CD4-positive, alpha-beta T cell (primary cell): ENCODE measurements at regions not wholly inside any gene's neighbourhood (a gene's known extent, or its start where the extent isn't known, plus 50 kb on each side); places are given as distances from the start of the nearest gene placed in this dataset.

Experiments
- ATAC-seq: fragments of 200-7000 bp; cut with Tn5 transposase; one replicate; pipeline ENCODE4 v1.10.0; 2022; ENCODE audit warnings: mild to moderate bottlenecking; ENCODE audit not compliant: poor library complexity
- CTCF ChIA-PET: fragments of 350-600 bp; sonication (Branson Sonifier 250); formaldehyde crosslinking; loops from one replicate; lab custom pipeline; 2021; ENCODE audit warnings: antibody characterized with exemption, inconsistent platforms; lab: Charles Lee
- POLR2A ChIA-PET: fragments of 350-600 bp; sonication (Branson Sonifier 250); formaldehyde crosslinking; loops from one replicate; lab custom pipeline; 2021; ENCODE audit warnings: antibody characterized with exemption, inconsistent platforms; lab: Charles Lee
- DNase-seq, 14 experiments: peaks; one replicate each; pipeline ENCODE4 v3.0.0-alpha.2; 2013 to 2020; ENCODE audit warnings: mixed read lengths in 2 of 14
- H3K27ac ChIP-seq, 2 donors: one replicate each; pipeline versions ENCODE4 v1.5.1 to v1.7.0; 2013; ENCODE audit warnings: low read length in 2 of 2, low read depth in 1 of 2, mild to moderate bottlenecking in 1 of 2
- H3K27me3 ChIP-seq, 2 experiments: 1 replicate in 1 of 2; 2 replicates in 1 of 2; pipeline versions ENCODE4 v1.6.1 to v1.7.0; 2013; ENCODE audit warnings: low read length in 2 of 2, control low read depth in 1 of 2, mild to moderate bottlenecking in 1 of 2, moderate library complexity in 1 of 2; ENCODE audit not compliant: insufficient read depth in 2 of 2, control insufficient read depth in 1 of 2
- H3K36me3 ChIP-seq: one replicate; pipeline ENCODE4 v1.6.1; 2013; ENCODE audit warnings: low read length, control low read depth; ENCODE audit not compliant: insufficient read depth
- H3K4me1 ChIP-seq: one replicate; pipeline ENCODE4 v1.6.1; 2013; ENCODE audit warnings: low read length, control low read depth; ENCODE audit not compliant: insufficient read depth
- H3K4me3 ChIP-seq: one replicate; pipeline ENCODE4 v1.5.1; 2013; ENCODE audit warnings: mild to moderate bottlenecking, low read length, moderate library complexity
- H3K9me3 ChIP-seq, 2 experiments: 1 replicate in 1 of 2; 2 replicates in 1 of 2; pipeline versions ENCODE4 v1.6.1 to v1.7.0; 2013; ENCODE audit warnings: low read length in 2 of 2, mild to moderate bottlenecking in 2 of 2, control low read depth in 1 of 2, moderate library complexity in 1 of 2; ENCODE audit not compliant: control insufficient read depth in 1 of 2, insufficient read depth in 1 of 2
- H3K27ac Mint-ChIP-seq: one replicate; pipeline ENCODE4 v1.8.0; 2020; ENCODE audit warnings: mixed read lengths
- H3K27me3 Mint-ChIP-seq: one replicate; pipeline ENCODE4 v1.8.0; 2021; ENCODE audit warnings: mixed read lengths
- H3K36me3 Mint-ChIP-seq: one replicate; pipeline ENCODE4 v1.8.0; 2021; ENCODE audit warnings: low read depth, mixed read lengths
- H3K4me1 Mint-ChIP-seq: one replicate; pipeline ENCODE4 v1.8.0; 2021; ENCODE audit warnings: low read depth, mixed read lengths
- H3K4me3 Mint-ChIP-seq: one replicate; pipeline ENCODE4 v1.8.0; 2020; ENCODE audit warnings: mild to moderate bottlenecking, mixed read lengths
- H3K9me3 Mint-ChIP-seq: one replicate; pipeline ENCODE4 v1.8.0; 2020; ENCODE audit warnings: mixed read lengths
- intact Hi-C, 2 experiments: fragments of 100-400 bp; cut with DNase I in 1 of 2; cut with micrococcal nuclease in 1 of 2; formaldehyde crosslinking; loops; one replicate each; pipeline versions ENCODE4 v1.15.1 to v1.9.0; 2023 to 2025; cut with DNase I, micrococcal nuclease
- TF ChIP-seq, protein P1 (sequence below): fragments of 200-600 bp; IDR thresholded peaks from one replicate; pipeline ENCODE4 v1.8.0; 2022; ENCODE audit warnings: antibody characterized with exemption, mild to moderate bottlenecking

- H3K9me3 Mint-ChIP-seq = peaks cover 6% of the 10 kb centered on the region
- no peaks in the 10 kb centered on the region for H3K36me3 ChIP-seq
- ATAC-seq (no peak), DNase-seq (no peak)
- H3K36me3 Mint-ChIP-seq = no peaks in the 10 kb centered on the region
- TF ChIP-seq, protein P1, sequence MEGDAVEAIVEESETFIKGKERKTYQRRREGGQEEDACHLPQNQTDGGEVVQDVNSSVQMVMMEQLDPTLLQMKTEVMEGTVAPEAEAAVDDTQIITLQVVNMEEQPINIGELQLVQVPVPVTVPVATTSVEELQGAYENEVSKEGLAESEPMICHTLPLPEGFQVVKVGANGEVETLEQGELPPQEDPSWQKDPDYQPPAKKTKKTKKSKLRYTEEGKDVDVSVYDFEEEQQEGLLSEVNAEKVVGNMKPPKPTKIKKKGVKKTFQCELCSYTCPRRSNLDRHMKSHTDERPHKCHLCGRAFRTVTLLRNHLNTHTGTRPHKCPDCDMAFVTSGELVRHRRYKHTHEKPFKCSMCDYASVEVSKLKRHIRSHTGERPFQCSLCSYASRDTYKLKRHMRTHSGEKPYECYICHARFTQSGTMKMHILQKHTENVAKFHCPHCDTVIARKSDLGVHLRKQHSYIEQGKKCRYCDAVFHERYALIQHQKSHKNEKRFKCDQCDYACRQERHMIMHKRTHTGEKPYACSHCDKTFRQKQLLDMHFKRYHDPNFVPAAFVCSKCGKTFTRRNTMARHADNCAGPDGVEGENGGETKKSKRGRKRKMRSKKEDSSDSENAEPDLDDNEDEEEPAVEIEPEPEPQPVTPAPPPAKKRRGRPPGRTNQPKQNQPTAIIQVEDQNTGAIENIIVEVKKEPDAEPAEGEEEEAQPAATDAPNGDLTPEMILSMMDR = no peak
- no peak overlapping the region for H3K27ac ChIP-seq
- ChIA-PET CTCF (no interaction called here), POLR2A (no interaction called here)
- intact Hi-C loops = no loop called here
- peaks cover 21% of the 10 kb centered on the region for H3K4me1 Mint-ChIP-seq
- H3K4me1 ChIP-seq = peaks cover 24% of the 10 kb centered on the region
- H3K4me3 ChIP-seq = no peak overlapping the region
- H3K9me3 ChIP-seq = no peaks in the 10 kb centered on the region
- no peaks in the 10 kb centered on the region for H3K27me3 Mint-ChIP-seq
- no peaks in the 10 kb centered on the region for H3K27me3 ChIP-seq
- H3K4me3 Mint-ChIP-seq = no peak overlapping the region
- H3K27ac Mint-ChIP-seq = no peak overlapping the region
Measured at GRCh38 chr15:70431854-70432253, 331.5 kb downstream of the UACA start.

GRCh38 chr15:70430069-70430468 is 332.4 kb upstream of the TLE3 start:
- no peaks in the 10 kb centered on the region for H3K36me3 ChIP-seq
- no peak overlapping the region for H3K27ac ChIP-seq
- H3K36me3 Mint-ChIP-seq = no peaks in the 10 kb centered on the region
- no peak overlapping the region for H3K27ac Mint-ChIP-seq
- H3K4me3 Mint-ChIP-seq = no peak overlapping the region
- CTCF ChIA-PET = no interaction called here
- DNase-seq = no peak
- no peaks in the 10 kb centered on the region for H3K27me3 Mint-ChIP-seq
- no peaks in the 10 kb centered on the region for H3K27me3 ChIP-seq
- ATAC-seq = no peak
- H3K4me1 ChIP-seq = peaks cover 20% of the 10 kb centered on the region
- no peaks in the 10 kb centered on the region for H3K9me3 ChIP-seq
- H3K9me3 Mint-ChIP-seq = peaks cover 6% of the 10 kb centered on the region
- TF ChIP-seq, protein P1 = no peak
- intact Hi-C loops = no loop called here
- no peak overlapping the region for H3K4me3 ChIP-seq
- POLR2A ChIA-PET = no interaction called here
- peaks cover 20% of the 10 kb centered on the region for H3K4me1 Mint-ChIP-seq

DNA sequence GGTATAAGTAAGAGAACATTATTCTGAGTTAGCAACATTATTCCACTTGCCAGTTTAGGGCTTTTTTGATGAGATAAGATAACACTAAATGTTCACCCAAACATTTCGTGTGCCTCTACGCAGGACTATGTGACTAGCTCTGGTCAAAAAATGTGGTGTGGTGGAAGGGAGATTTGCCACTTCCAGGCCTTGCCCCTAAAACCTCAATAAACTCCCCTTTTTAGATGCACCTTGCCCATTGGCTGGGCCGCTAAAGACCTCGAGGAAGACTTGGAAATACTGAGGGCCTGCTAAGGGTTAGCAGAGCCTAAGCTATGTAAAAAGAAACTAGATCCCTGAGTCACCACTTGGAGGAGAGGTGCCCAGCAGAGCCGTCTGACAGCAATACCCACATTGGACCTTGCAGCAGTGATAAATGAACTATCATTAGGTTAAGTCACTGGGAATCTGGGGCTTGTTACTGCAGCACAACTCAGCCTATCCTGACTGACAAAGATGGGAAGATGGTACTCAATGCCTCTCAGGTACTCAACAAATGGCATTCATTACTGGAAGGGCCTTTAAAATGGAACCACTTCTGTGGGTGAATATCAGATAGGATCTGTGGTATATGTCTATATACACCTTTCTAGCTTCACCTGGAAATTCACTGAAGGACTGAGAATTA is 331.5 kb upstream of the TLE3 start:
- CTCF ChIA-PET = no interaction called here
- ATAC-seq = no peak

More for the DNA sequence above, 331.5 kb upstream of the TLE3 start:
- peaks cover 23% of the 10 kb centered on the region for H3K4me1 Mint-ChIP-seq
- H3K36me3 ChIP-seq = no peaks in the 10 kb centered on the region
- H3K9me3 Mint-ChIP-seq = peaks cover 6% of the 10 kb centered on the region
- H3K27ac ChIP-seq = no peak overlapping the region
- no peaks in the 10 kb centered on the region for H3K27me3 ChIP-seq
- no peaks in the 10 kb centered on the region for H3K27me3 Mint-ChIP-seq
- DNase-seq = no peak
- POLR2A ChIA-PET = no interaction called here
- no peaks in the 10 kb centered on the region for H3K36me3 Mint-ChIP-seq
- TF ChIP-seq, protein P1 = no peak
- H3K4me3 ChIP-seq = no peak overlapping the region
- intact Hi-C loops = no loop called here
- no peak overlapping the region for H3K27ac Mint-ChIP-seq
- H3K4me3 Mint-ChIP-seq = no peak overlapping the region
- no peaks in the 10 kb centered on the region for H3K9me3 ChIP-seq
- H3K4me1 ChIP-seq = peaks cover 21% of the 10 kb centered on the region
